ENCODE measurements at regions not wholly inside any gene's neighbourhood (a gene's known extent, or its start where the extent isn't known, plus 50 kb on each side); places are given as distances from the start of the nearest gene placed in this dataset.

- in situ Hi-C loops (cut with MboI; ENCODE audit: low sequenced_read_pairs) = no loop called here
These were observed 1077.3 kb upstream of the CNTN5 start for GRCh38 chr11:97943493-97943892.

More at GRCh38 chr11:97943493-97943892, 1077.3 kb upstream of the CNTN5 start:
- ATAC-seq (ENCODE audit: low read depth) (no peak), DNase-seq (no peak)
- Histone ChIP-seq H3K4me1 (ENCODE audit: control insufficient read depth, insufficient read depth, low read length) (no peaks in the 10 kb centered on the region), H2AFZ (replicated peaks; ENCODE audit: low read length, poor library complexity) (no peak overlapping the region), H2BK15ac (ENCODE audit: low read depth, low read length) (no peak overlapping the region), H3K14ac (replicated peaks; ENCODE audit: low read depth, low read length) (no peak overlapping the region), H3K9ac (ENCODE audit: low read depth, low read length) (no peak overlapping the region), H3K9me3 (ENCODE audit: control insufficient read depth, insufficient read depth, low read length) (no peaks in the 10 kb centered on the region), H3K27ac (ENCODE audit: insufficient read depth, low read length) (no peak overlapping the region), H4K20me1 (ENCODE audit: insufficient read depth, low read length) (no peaks in the 10 kb centered on the region), H2BK20ac (ENCODE audit: low read depth, low read length) (no peak overlapping the region), H3K9me1 (ENCODE audit: insufficient read depth, low read length) (no peaks in the 10 kb centered on the region), H3K36me3 (ENCODE audit: control insufficient read depth, insufficient read depth, low read length) (no peaks in the 10 kb centered on the region), H4K8ac (ENCODE audit: low read depth in 2 of 2, low read length in 2 of 2) (no peak overlapping the region), H2BK120ac (ENCODE audit: low read depth, low read length) (no peak overlapping the region), H3K56ac (ENCODE audit: extremely low read depth, insufficient read depth, low read length) (no peak overlapping the region), H3K4me2 (ENCODE audit: low read depth, low read length) (no peak overlapping the region), H3K79me1 (ENCODE audit: low read depth in 1 of 2, low read length in 2 of 2) (no peaks in the 10 kb centered on the region), H2AK5ac (ENCODE audit: low read depth, low read length) (no peak overlapping the region), H4K5ac (ENCODE audit: low read depth, low read length) (no peak overlapping the region), H3K27me3 (ENCODE audit: control insufficient read depth, insufficient read depth, low read length) (no peaks in the 10 kb centered on the region), H4K91ac (ENCODE audit: insufficient read depth, low read depth, low read length) (no peak overlapping the region), H2BK5ac (ENCODE audit: low read depth, low read length, poor library complexity, severe bottlenecking) (no peak overlapping the region), H3K18ac (ENCODE audit: low read depth, low read length) (no peak overlapping the region), H3K4ac (ENCODE audit: low read depth, low read length) (no peak overlapping the region), H3K23ac (ENCODE audit: low read depth, low read length) (no peak overlapping the region), H2AK9ac (replicated peaks; ENCODE audit: low read depth, low read length, poor library complexity) (no peak overlapping the region), H3K4me3 (ENCODE audit: insufficient read depth, low read depth, low read length) (no peak overlapping the region)
- WGBS, 2 experiments (ENCODE audit: extremely low coverage in 2 of 2, insufficient read length in 1 of 2) = no CpG with 5 or more reads among the region's 2 CpGs
- intact Hi-C loops (cut with micrococcal nuclease) (no loop called here), dilution Hi-C loops (cut with HindIII; ENCODE audit: low sequenced_read_pairs, unreplicated experiment) (no loop called here)
- ChIA-PET POLR2A (ENCODE audit: unreplicated experiment) (no interaction called here), CTCF (no interaction called here)
- TF ChIP-seq CHD1 (IDR thresholded peaks at IDR 0.05; ENCODE audit: low read depth, low read length) (no peak), MAFK (IDR thresholded peaks at IDR 0.05; ENCODE audit: low read depth, low read length) (no peak), RAD21 (IDR thresholded peaks at IDR 0.05; ENCODE audit: low read length) (0 out of 2 replicates have a peak, but pooled peaks have one; percentile 16)
- no TSS peak for BruUV-seq (replicated peaks)

All from IMR-90 (cell line).